OCI-LY1 (cell line): ENCODE measurements at regions not wholly inside any gene's neighbourhood (a gene's known extent, or its start where the extent isn't known, plus 50 kb on each side); places are given as distances from the start of the nearest gene placed in this dataset.

Source experiments
- H2AFZ ChIP-seq: fragments of 200-600 bp; sonication (generic), shearing (Covaris generic); 2 replicates; pipeline ENCODE4 v1.6.0; 2014; ENCODE audit warnings: antibody characterized with exemption, mild to moderate bottlenecking, low read length
- H3F3A ChIP-seq: fragments of 200-600 bp; sonication (generic), shearing (Covaris generic); 2 replicates; pipeline ENCODE4 v1.6.0; 2014; ENCODE audit warnings: mild to moderate bottlenecking, antibody characterized with exemption, low read length, moderate library complexity; ENCODE audit not compliant: insufficient read depth
- H3K27ac ChIP-seq: fragments of 200-600 bp; sonication (generic); 2 replicates; pipeline ENCODE4 v1.5.1; 2014; ENCODE audit warnings: low read length, mixed run types, mild to moderate bottlenecking, low read depth; ENCODE audit not compliant: poor library complexity, severe bottlenecking
- H3K27me3 ChIP-seq: fragments of 200-600 bp; sonication (generic); 2 replicates; pipeline ENCODE4 v1.6.0; 2014; ENCODE audit warnings: antibody characterized with exemption, mild to moderate bottlenecking, low read length, moderate library complexity; ENCODE audit not compliant: insufficient read depth
- H3K36me3 ChIP-seq: fragments of 200-600 bp; sonication (generic); 2 replicates; pipeline ENCODE4 v1.6.1; 2014; ENCODE audit warnings: mild to moderate bottlenecking, antibody characterized with exemption, low read length, moderate library complexity, mixed read lengths; ENCODE audit not compliant: insufficient read depth
- H3K4me1 ChIP-seq: fragments of 200-600 bp; sonication (generic); 2 replicates; pipeline ENCODE4 v1.5.1; 2014; ENCODE audit warnings: mild to moderate bottlenecking, low read length, moderate library complexity; ENCODE audit not compliant: insufficient read depth, severe bottlenecking
- H3K4me2 ChIP-seq: fragments of 200-600 bp; sonication (generic), shearing (Covaris generic); 2 replicates; pipeline ENCODE4 v1.6.1; 2014; ENCODE audit warnings: low read length
- H3K4me3 ChIP-seq: fragments of 200-600 bp; sonication (generic); 2 replicates; pipeline ENCODE4 v1.5.1; 2014; ENCODE audit warnings: low read length, low read depth, mild to moderate bottlenecking, mixed read lengths; ENCODE audit not compliant: poor library complexity, severe bottlenecking
- H3K79me2 ChIP-seq: fragments of 200-600 bp; shearing (Covaris generic); 2 replicates; pipeline ENCODE4 v1.6.1; 2016; ENCODE audit warnings: mixed run types, low read length, mixed read lengths; ENCODE audit not compliant: insufficient read depth
- H3K9ac ChIP-seq: fragments of 200-600 bp; sonication (generic), shearing (Covaris generic); 2 replicates; pipeline ENCODE4 v1.6.1; 2014; ENCODE audit warnings: mild to moderate bottlenecking, low read length, mixed read lengths
- H3K9me2 ChIP-seq: fragments of 200-600 bp; sonication (generic), shearing (Covaris generic); 2 replicates; pipeline ENCODE4 v1.6.1; 2014; ENCODE audit warnings: low read depth, mild to moderate bottlenecking, low read length, mixed read lengths
- H3K9me3 ChIP-seq: fragments of 200-600 bp; shearing (Covaris generic); 2 replicates; pipeline ENCODE4 v1.6.1; 2014; ENCODE audit warnings: low read length, mixed read lengths
- H4K20me1 ChIP-seq: fragments of 200-600 bp; sonication (generic), shearing (Covaris generic); 2 replicates; pipeline ENCODE4 v1.6.0; 2016; ENCODE audit warnings: mild to moderate bottlenecking, low read length; ENCODE audit not compliant: insufficient read depth
- CTCF ChIP-seq: fragments of 200-600 bp; sonication (generic), shearing (Covaris generic); IDR thresholded peaks from 2 replicates; pipeline ENCODE4 v1.5.1; 2017; ENCODE audit warnings: mild to moderate bottlenecking, antibody characterized with exemption, low read length, moderate library complexity, mixed read lengths
- EZH2 ChIP-seq: fragments of 200-600 bp; sonication (generic), shearing (Covaris generic); IDR thresholded peaks from 2 replicates; pipeline ENCODE4 v1.8.0; 2017; ENCODE audit warnings: borderline replicate concordance, mixed run types, mild to moderate bottlenecking, antibody characterized with exemption, low read length, moderate library complexity, mixed read lengths

DNA sequence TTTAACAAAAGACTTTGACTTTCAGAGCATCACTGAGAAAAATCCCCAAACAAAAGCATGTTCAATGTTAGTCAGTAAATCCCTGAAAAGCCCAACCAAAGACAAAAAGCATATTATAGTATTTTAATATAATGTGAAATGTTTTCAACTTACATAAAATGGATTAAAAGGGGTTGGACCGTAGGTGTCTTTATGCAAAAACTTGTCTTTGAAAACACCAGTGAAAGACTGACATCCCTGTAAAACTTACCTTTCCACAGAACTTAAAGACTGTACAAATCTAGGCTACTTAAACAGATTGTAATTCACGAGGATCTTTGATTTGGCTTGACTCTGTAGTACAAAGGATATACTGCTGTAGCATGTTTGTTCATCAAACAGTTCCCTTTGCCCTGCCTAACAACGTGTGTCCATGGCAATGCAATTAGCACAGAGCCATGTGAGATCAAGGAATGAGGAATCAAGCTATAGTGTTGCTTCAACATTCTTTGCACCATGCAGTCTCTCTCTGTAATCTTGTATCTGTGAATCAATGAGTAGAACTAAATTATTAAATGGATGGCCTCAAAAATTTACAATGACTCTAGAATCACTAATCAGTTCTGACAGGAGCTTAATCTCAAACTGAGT is 138.5 kb upstream of the SYT1 start:
- no peaks in the 10 kb centered on the region for H4K20me1 ChIP-seq
- no peaks in the 10 kb centered on the region for H3K27me3 ChIP-seq
- no peaks in the 10 kb centered on the region for H3K79me2 ChIP-seq
- H3K9me2 ChIP-seq, result no peaks in the 10 kb centered on the region
- no peaks in the 10 kb centered on the region for H3K4me1 ChIP-seq
- no peaks in the 10 kb centered on the region for H3K36me3 ChIP-seq
- no peak overlapping the region for H3K4me3 ChIP-seq
- H3K4me2 ChIP-seq, result no peak overlapping the region
- TF ChIP-seq CTCF, result no peak
- no peak for TF ChIP-seq EZH2
- H3F3A ChIP-seq, result no peaks in the 10 kb centered on the region
- H3K27ac ChIP-seq, result no peak overlapping the region
- H3K9ac ChIP-seq, result no peak overlapping the region
- no peak overlapping the region for H2AFZ ChIP-seq
- no peaks in the 10 kb centered on the region for H3K9me3 ChIP-seq

DNA sequence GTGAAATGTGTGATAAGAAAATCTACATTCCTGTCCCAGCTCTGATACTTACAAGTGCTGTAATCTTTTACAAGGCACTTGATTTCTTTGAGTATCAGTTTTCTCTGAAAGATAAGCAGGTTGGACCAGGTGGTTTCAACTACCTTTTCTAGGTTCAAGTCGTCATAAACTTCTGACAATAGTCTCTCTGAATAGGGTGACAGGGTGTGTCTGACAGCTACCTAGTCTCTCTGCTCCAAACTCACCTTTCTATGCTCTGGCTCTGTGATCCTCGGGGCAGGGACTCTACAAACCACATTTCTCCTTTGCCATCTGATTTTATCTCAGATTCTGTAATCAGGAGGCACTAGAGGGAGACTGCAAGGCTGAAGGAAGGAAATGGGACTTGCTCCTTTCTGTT is 137.7 kb upstream of the SYT1 start:
- Histone ChIP-seq H3K79me2 (no peaks in the 10 kb centered on the region), H3K36me3 (no peaks in the 10 kb centered on the region), H3K9ac (no peak overlapping the region), H4K20me1 (no peaks in the 10 kb centered on the region), H3K4me3 (no peak overlapping the region), H3K9me3 (no peaks in the 10 kb centered on the region), H3K4me2 (no peak overlapping the region), H3K4me1 (no peaks in the 10 kb centered on the region), H2AFZ (no peak overlapping the region), H3F3A (no peaks in the 10 kb centered on the region), H3K27me3 (no peaks in the 10 kb centered on the region), H3K9me2 (no peaks in the 10 kb centered on the region), H3K27ac (no peak overlapping the region)
- no peak for TF ChIP-seq EZH2
- no peak for TF ChIP-seq CTCF

GRCh38 chr12:78732481-78732880 is 132.1 kb upstream of the SYT1 start:
- no peaks in the 10 kb centered on the region for H3K9me3 ChIP-seq
- no peaks in the 10 kb centered on the region for H4K20me1 ChIP-seq
- no peak overlapping the region for H3K4me3 ChIP-seq
- H3K9ac ChIP-seq, result no peak overlapping the region
- no peaks in the 10 kb centered on the region for H3K4me1 ChIP-seq
- no peaks in the 10 kb centered on the region for H3F3A ChIP-seq
- H3K9me2 ChIP-seq, result no peaks in the 10 kb centered on the region
- no peaks in the 10 kb centered on the region for H3K36me3 ChIP-seq
- TF ChIP-seq EZH2 (no peak), CTCF (no peak)
- H2AFZ ChIP-seq, result no peak overlapping the region
- H3K27ac ChIP-seq, result no peak overlapping the region
- H3K79me2 ChIP-seq, result no peaks in the 10 kb centered on the region
- H3K4me2 ChIP-seq, result no peak overlapping the region
- no peaks in the 10 kb centered on the region for H3K27me3 ChIP-seq
